IPS-18c (cell line): ENCODE measurements at regions not wholly inside any gene's neighbourhood (a gene's known extent, or its start where the extent isn't known, plus 50 kb on each side); places are given as distances from the start of the nearest gene placed in this dataset.
"Not testable (repeated sequence)": the region's sequence is repeated elsewhere in the genome, so short reads cannot be mapped to it uniquely, and the experiment has no call there.

ENCODE experiments used
- H3K4me3 ChIP-seq: 2 replicates; pipeline ENCODE4 v1.7.0; 2013; ENCODE audit warnings: low read depth, mild to moderate bottlenecking, low read length, moderate library complexity; ENCODE audit not compliant: insufficient read depth
- H3K9me3 ChIP-seq: one replicate; pipeline ENCODE4 v1.6.1; 2013; ENCODE audit warnings: mild to moderate bottlenecking, low read length, moderate library complexity; ENCODE audit not compliant: control insufficient read depth, insufficient read depth

DNA sequence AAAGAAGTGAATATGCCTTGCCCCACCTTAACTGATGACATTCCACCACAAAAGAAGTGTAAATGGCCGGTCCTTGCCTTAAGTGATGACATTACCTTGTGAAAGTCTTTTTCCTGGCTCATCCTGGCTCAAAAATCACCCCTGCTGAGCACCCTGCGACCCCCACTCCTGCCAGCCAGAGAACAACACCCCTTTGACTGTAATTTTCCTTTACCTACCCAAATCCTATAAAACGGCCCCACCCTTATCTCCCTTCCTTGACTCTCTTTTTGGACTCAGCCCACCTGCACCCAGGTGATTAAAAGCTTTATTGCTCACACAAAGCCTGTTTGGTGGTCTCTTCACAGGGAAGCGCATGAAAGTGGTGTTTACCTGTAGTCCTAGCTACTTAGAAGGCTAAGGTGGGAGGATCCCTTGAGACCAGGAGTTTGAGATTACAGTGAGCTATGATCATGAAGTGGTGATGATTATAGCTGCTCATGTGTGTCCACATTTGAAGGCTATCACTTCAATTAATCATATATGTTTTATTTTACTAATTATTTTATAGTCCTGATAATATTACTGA, 985.8 kb upstream of the POT1 start:
- H3K9me3 ChIP-seq: not testable (repeated sequence)

DNA sequence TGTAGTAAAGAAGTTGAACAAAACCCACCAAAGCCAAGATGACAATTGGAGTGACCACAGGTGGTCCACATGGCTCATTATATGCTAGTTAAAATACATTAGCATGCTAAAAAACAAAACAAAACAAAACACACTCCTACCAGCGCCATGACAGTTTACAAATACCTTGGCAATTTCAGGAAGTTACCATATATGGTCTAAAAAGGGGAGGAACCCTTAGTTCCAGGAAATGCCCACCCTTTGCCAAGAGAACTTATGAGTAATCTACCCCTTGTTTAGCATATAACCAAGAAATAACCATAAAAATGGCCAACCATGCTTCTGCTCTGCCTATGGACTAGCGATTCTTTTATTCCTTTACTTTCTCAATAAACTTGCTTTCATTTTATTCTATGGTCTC, 979.1 kb upstream of the POT1 start:
- no peak overlapping the region for H3K4me3 ChIP-seq

More for the DNA sequence above, 985.8 kb upstream of the POT1 start:
- H3K4me3 ChIP-seq: not testable (repeated sequence)

DNA sequence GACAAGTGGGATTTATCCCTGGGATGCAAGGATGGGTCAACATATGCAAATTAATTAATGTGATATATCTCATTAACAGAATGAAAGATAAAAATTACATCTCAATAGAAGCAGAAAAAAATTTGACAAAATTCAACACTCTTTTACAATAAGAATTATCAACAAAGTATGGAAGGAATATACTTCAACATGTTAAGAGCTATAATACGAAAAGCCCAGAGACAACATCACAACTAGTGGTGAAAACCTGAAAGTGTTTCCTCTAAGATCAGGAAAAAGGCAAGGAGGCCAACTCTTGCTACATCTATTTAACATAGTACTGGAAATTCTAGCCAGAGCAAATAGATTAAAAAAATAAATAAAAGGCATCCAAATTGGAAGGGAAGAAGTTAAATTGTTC, 970.0 kb upstream of the POT1 start:
- no peak overlapping the region for H3K4me3 ChIP-seq
- H3K9me3 ChIP-seq: no peaks in the 10 kb centered on the region

More for the DNA sequence above, 979.1 kb upstream of the POT1 start:
- H3K9me3 ChIP-seq: peaks cover 5% of the 10 kb centered on the region

DNA sequence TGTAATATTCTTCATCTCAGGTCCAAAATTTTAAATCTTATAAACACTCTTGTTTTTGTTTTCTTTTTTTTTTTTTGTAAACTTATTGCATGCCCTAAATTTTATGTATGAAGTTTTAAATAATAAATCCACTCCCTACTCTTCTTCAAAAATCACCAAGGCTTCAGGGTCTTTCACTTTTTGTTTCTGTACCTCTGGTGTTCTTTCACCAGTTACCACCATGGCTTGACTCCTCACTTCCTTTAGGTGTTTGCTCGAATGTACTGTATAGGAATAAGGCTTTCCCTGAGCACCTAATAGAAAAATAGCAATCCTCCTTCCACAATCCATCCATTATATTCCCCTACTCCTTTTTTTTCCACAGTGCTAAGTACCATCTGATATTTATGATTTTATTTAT, 962.8 kb upstream of the POT1 start:
- no peak overlapping the region for H3K4me3 ChIP-seq
- H3K9me3 ChIP-seq: no peaks in the 10 kb centered on the region

DNA sequence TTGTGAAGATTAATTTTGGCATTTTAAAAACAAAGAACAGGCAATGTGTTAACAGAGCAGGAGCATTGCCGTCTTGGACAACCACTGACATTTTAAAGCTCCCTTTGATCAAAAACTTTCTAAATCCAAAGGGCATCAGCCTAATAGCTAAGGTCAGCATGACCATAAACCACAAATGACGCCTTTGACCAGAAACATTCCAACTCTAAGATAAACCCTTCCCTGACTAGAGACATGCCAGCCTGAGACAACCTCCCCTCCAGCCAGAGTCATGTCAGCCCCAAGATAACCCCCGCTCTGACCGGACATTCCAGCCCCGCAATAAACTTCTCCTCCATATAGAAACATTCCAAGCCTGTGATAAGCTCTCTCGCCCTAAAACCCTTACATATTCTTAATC, 949.4 kb upstream of the POT1 start:
- H3K9me3 ChIP-seq: peaks cover 2% of the 10 kb centered on the region

DNA sequence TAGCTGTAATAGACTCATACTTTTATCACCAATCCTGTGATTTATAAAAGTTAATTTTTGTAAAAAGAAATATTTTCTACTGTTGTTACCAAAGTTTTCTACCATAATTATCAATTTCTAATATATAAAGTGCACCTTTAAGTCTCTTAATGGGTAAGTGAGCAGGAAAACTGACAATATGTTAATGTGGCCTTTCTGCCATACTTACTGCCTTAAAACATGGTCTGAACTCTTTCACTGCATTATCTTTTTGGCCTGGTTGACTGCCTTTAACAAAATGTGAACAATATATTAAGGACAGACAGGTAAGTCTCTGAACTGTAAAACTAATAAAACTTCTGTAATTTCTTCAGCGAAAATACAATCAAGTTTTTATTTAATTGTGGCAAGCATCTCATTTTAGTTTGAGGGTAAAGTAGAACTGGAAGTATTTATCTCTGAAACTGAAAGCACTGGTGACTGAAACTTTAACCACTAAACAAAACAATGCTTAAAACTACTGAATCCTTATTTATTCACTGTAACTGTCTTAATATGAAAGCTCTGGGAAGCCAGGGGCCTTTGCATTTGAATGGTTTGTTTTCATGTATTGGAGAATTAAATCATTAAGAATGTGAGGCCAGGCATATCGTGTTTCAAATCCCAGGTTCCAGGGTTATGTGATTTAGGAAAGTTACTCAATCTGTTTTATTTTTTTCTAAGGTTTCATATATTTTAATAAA, 948.8 kb upstream of the POT1 start:
- H3K4me3 ChIP-seq: no peak overlapping the region
- peaks cover 2% of the 10 kb centered on the region for H3K9me3 ChIP-seq

More for the DNA sequence above, 949.4 kb upstream of the POT1 start:
- no peak overlapping the region for H3K4me3 ChIP-seq

DNA sequence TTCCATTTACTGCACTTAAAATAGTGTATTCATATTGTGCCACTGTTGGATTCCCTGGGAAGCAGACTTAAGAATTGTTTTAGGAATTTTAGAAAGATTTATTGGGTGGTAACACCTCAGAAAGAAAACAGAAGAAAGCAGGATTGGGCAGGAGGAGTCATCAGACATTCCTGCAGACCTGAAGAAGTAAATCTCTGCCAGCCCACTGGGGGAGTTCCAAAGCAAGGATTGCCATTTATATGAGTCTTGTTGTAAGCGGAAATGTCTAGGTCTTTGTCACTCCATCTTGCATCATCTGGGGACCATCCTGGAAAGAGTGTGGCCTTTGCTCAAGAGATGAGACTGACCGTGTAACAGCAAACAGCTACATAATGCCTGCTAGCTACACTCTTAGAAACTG, 947.6 kb upstream of the POT1 start:
- Histone ChIP-seq H3K4me3 (no peak overlapping the region), H3K9me3 (peaks cover 2% of the 10 kb centered on the region)

DNA sequence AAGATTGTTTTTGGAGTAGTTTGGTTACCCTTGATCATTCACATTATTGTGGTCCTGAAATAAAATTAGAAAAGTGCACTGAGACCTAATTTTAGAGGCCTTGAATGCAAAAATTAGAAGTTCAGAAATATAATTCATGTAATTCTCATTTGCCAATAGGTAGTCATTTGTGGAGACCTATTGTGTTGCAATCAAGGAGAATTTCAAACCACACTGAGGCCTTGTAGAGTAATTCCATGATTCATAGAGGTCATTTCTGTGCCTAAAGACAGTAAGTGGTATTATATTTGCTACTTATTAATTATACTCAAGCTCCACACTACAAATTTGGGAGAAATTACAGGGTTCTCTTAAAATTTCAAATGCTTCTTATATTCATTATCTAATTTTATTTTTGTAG, 946.8 kb upstream of the POT1 start:
- H3K4me3 ChIP-seq: no peak overlapping the region
- peaks cover 2% of the 10 kb centered on the region for H3K9me3 ChIP-seq

DNA sequence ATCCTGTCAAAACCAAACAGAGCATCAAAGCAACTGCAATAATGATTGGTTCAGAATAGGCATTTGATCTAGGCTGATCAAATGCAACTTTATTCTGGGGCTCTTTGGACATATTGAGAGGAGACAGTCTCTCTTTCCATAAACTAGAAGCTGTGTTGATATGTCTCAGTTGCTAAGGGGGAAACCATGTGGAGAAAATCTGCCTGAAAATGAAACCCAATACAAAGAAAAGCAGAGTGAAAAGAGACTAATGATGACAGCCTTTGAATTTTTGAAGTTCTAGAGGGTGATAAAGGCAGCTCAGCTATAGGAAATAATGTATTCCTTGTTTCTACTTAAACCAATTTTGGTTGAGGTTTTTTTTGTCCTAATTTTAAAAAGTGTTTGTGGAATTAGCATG, 941.8 kb upstream of the POT1 start:
- Histone ChIP-seq H3K9me3 (no peaks in the 10 kb centered on the region), H3K4me3 (no peak overlapping the region)

DNA sequence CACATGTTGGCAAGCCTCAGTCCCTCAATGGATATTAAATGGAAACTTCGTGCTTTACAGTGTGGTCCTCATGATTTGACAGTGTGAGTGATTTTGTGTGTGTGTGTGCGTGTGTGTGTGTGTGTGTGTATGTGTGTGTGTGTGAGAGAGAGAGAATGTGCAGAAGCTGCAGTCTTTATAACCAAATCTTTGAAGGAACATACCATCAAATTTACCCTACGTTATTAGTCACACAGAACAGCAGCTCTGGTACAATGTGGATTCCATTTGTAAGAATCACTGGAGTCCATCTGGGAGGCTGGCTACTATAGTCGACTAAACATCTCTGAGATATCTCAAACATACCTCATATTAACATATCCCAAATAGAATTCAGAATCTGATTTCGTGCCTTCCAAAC, 928.0 kb upstream of the POT1 start:
- Histone ChIP-seq H3K4me3 (no peak overlapping the region), H3K9me3 (no peaks in the 10 kb centered on the region)

DNA sequence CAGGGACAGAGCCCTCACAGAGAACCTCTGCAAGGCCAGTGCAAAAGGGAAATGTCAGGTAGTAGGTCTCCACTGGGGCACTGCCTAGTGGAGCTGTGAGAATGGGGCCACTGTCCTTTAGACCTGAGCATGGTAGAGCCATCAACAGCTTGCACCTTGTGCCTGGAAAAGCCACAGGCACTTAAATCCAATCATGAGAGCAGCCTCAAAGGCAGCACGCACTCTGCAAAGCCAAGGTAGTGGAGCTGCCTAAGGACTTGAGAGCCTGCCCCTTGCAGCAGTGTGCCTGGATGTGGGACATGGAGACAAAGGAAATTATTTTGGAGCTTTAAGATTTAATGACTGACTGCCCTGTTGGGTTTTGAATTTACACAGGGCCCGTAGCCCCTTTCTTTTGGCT, 918.5 kb upstream of the POT1 start:
- no peaks in the 10 kb centered on the region for H3K9me3 ChIP-seq

DNA sequence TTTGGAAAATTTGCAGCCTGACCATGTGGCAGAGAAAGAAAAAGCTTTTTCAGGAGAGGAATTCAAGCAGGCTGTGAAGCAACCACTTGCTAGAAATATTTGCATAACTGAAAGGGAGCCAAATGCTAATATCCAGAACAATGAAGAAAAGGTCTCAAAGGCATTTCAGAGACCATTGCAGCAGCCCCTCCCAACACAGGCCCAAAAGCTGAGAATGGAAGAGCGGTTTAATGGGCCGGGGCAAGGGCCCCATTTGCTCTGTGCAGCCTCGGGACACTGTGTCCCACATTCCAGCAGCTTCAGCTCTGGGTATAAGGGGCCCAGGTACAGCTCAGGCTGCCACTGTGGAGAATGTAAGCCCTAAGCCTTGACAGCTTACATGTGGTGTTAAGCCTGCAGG, 918.1 kb upstream of the POT1 start:
- H3K9me3 ChIP-seq: no peaks in the 10 kb centered on the region
- H3K4me3 ChIP-seq: no peak overlapping the region

More for the DNA sequence above, 918.5 kb upstream of the POT1 start:
- no peak overlapping the region for H3K4me3 ChIP-seq

DNA sequence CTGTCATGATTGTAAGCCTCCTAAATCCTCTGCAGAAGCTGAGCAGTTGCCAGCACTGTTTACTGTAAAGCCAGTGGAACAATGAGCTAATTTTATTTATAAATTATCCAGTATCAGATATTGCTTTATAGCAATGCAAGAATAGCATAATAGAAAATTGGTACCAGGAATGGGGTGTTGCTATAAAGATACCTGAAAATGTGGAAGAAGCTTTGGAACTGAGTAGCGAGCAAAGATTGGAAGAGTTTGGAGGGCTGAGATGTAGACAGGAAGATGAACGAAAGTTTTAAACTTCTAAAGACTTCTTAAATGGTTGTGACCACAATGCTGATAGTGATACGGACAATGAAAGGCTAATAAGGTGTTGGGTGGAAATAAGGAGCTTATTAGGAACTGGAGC, 917.4 kb upstream of the POT1 start:
- no peaks in the 10 kb centered on the region for H3K9me3 ChIP-seq
- no peak overlapping the region for H3K4me3 ChIP-seq

DNA sequence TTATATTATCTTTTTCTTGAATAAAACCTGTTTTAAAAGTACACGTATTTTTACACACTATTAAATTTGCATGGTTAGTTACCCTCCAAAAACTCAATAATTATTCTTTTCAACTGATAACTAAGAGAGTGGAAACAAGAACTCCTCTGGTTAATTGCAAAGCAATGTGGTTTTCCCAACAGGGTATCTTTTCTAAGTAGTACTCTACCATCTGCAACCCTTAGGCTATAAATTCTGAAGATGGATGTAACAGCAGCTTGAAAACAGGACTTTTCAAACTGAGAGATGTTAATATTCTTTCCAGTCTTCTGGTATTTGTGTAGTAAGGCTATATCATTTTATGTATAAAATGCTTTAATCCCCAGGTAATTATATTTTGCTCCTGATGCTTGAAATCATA, 916.1 kb upstream of the POT1 start:
- no peak overlapping the region for H3K4me3 ChIP-seq
- no peaks in the 10 kb centered on the region for H3K9me3 ChIP-seq

DNA sequence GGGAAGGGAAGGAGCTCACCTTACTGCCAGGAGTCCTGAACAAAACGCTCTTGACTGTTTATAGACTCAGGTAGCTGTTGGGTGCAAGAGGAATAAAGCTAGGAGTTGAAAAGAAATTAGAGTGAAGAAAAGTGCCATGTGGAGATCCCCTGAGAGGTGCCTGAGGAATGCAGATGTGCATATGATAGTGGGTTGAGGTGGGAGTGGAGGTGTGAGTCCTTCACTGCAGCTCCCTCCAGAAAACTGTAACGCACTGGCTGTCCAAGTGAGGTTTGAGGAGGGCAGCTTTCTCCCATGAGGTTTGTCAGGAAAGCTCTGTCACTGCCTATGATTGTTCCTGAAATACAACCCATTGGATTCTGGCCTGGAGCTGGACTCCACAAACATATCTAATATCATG, 904.8 kb upstream of the POT1 start:
- H3K9me3 ChIP-seq: no peaks in the 10 kb centered on the region
- H3K4me3 ChIP-seq: no peak overlapping the region

DNA sequence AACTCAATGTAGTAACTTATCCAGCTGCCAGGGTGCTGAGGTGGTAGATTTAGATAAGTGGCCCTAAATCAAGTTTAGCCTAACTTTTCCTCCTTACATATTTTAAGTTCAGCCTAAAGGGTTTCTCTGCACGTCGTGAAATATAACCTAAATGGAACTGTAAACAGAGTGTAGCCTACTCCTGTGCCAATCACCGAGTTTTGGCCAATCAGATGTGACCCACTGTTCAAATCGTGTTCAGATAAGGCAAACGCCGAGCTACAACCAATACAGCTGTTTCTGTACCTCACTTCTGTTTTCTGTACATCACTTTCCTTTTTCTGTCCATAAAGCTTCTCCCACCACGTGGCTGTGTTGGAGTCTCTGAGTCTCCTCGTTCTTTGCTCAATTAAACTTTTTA, 904.2 kb upstream of the POT1 start:
- Histone ChIP-seq H3K9me3 (peaks cover 4% of the 10 kb centered on the region), H3K4me3 (no peak overlapping the region)

DNA sequence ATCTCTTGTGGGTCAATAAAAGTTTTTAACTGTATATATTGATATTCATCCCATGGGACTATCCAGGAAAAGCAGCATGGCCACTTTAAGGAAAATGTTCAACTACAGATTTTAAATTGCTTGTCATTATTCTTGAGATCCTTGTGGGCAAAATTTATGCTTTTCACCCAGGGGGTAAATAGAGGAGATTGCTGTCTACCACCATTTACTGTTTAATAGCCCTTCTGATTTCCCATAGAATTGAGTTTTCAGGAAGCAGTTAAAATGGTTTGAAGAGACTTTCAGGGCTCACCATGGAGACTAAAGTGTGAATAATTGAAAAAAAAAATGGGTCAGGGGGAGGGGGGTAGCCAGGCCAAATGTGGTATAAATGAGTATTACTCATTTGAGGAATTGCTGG, 901.1 kb upstream of the POT1 start:
- H3K9me3 ChIP-seq: peaks cover 4% of the 10 kb centered on the region
- H3K4me3 ChIP-seq: no peak overlapping the region

DNA sequence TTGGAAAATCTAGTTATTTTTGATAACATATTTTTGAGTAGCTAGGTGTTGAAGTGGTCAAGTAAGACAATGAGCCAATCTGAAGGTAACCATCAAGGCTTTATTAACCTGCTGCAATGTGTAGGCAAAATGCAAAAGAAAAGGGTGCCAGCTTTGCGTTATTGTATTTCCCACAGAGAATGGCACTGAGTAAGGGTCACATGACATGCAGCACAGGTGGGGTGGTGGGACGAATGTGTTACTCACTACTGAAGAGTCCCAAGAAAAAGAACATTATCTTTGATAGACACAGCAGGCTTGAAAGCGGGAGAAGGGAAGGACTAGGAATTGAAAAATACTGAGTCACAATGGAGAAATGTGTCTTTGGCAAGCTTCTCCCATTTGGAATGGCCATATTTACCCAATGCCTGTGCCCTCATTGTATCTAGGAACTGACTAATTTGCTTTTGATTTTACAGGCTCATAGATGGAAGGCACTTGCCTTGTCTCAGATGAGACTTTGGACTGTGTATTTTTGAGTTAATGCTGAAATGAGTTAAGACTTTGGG, 898.6 kb upstream of the POT1 start:
- H3K9me3 ChIP-seq: peaks cover 4% of the 10 kb centered on the region
- H3K4me3 ChIP-seq: no peak overlapping the region

DNA sequence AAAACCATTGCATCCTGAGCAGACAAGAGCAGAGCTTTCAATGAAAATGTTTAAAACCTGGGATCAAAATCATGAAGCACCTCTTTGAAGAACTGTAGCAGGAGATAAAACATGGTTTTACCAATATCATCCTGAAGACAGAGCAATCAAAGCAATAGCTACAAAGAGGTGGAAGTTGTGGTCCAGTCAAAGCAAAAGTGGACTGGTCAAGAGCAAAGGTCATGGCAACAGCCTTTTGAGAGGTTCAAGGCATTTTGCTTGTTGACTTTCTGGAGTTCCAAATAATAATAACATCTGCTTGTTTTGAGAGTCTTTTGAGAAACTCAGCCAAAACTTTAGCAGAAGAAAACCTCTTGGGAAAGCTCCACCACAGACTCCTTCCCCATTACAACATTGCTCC, 893.9 kb upstream of the POT1 start:
- no peaks in the 10 kb centered on the region for H3K9me3 ChIP-seq
- H3K4me3 ChIP-seq: no peak overlapping the region
